Activated CD8-positive, alpha-beta T cell treated with anti-CD3 and anti-CD28 coated beads for 36 hours (primary cell): ENCODE measurements at regions not wholly inside any gene's neighbourhood (a gene's known extent, or its start where the extent isn't known, plus 50 kb on each side); places are given as distances from the start of the nearest gene placed in this dataset.

Experiments
- ATAC-seq: fragments of 200-7000 bp; cut with Tn5 transposase; one replicate; pipeline ENCODE4 v1.10.0; 2021; ENCODE audit warnings: mild to moderate bottlenecking, moderate library complexity
- CTCF ChIA-PET: fragments of 350-600 bp; sonication (Branson Sonifier 250); formaldehyde crosslinking; loops from one replicate; lab custom pipeline; 2021; ENCODE audit warnings: antibody characterized with exemption; lab: Charles Lee
- POLR2A ChIA-PET: fragments of 350-600 bp; sonication (Branson Sonifier 250); formaldehyde crosslinking; loops from one replicate; lab custom pipeline; 2021; ENCODE audit warnings: antibody characterized with exemption; lab: Charles Lee
- DNase-seq: peaks from one replicate; pipeline ENCODE4 v3.0.0-alpha.2; 2020
- H3K27ac Mint-ChIP-seq: one replicate; pipeline ENCODE4 v1.8.0; 2021; ENCODE audit warnings: mild to moderate bottlenecking, mixed read lengths
- H3K27me3 Mint-ChIP-seq: one replicate; pipeline ENCODE4 v1.8.0; 2021; ENCODE audit warnings: mixed read lengths
- H3K36me3 Mint-ChIP-seq: one replicate; pipeline ENCODE4 v1.8.0; 2021; ENCODE audit warnings: low read depth, mixed read lengths
- H3K4me1 Mint-ChIP-seq: one replicate; pipeline ENCODE4 v1.8.0; 2021; ENCODE audit warnings: low read depth, mixed read lengths
- H3K4me3 Mint-ChIP-seq: one replicate; pipeline ENCODE4 v1.8.0; 2021; ENCODE audit warnings: mild to moderate bottlenecking, moderate library complexity, mixed read lengths
- H3K9me3 Mint-ChIP-seq: one replicate; pipeline ENCODE4 v1.8.0; 2021; ENCODE audit warnings: mixed read lengths
- CTCF ChIP-seq: fragments of 200-600 bp; IDR thresholded peaks from one replicate; pipeline ENCODE4 v1.8.0; 2022; ENCODE audit warnings: antibody characterized with exemption, mild to moderate bottlenecking
- intact Hi-C: fragments of 100-400 bp; cut with micrococcal nuclease; formaldehyde crosslinking; loops from one replicate; pipeline ENCODE4 v1.10.0; 2022

- TF ChIP-seq CTCF, result no peak
- intact Hi-C loops, result no loop called here
- Mint-ChIP-seq H3K27me3 (no peaks in the 10 kb centered on the region), H3K4me3 (no peak overlapping the region), H3K4me1 (no peaks in the 10 kb centered on the region), H3K36me3 (no peaks in the 10 kb centered on the region), H3K27ac (no peak overlapping the region), H3K9me3 (no peaks in the 10 kb centered on the region)
- ChIA-PET POLR2A (no interaction called here), CTCF (interaction anchor here (1.2 kb wide), 1 partner anchor 15 kb away, joined by 3 read pairs; no protein-coding TSS in a partner anchor)
- no peak for ATAC-seq
- no peak for DNase-seq
These were observed 77.5 kb upstream of the CSF3R start for GRCh38 chr1:36560177-36560576.

- ATAC-seq (no peak), DNase-seq (no peak)
- Mint-ChIP-seq H3K27ac (no peak overlapping the region), H3K9me3 (no peaks in the 10 kb centered on the region), H3K4me1 (no peaks in the 10 kb centered on the region), H3K36me3 (no peaks in the 10 kb centered on the region), H3K27me3 (peaks cover 3% of the 10 kb centered on the region), H3K4me3 (no peak overlapping the region)
- ChIA-PET POLR2A (no interaction called here), CTCF (interaction anchor here (1.2 kb wide), 1 partner anchor 16 kb away, joined by 3 read pairs; no protein-coding TSS in a partner anchor)
- TF ChIP-seq CTCF, result no peak
- intact Hi-C loops, result no loop called here
These were observed 76.3 kb upstream of the CSF3R start for GRCh38 chr1:36559061-36559460.

GRCh38 chr1:36557041-36558000 lies 74.6 kb upstream of the CSF3R start:
- DNase-seq, result no peak
- intact Hi-C loops, result no loop called here
- Mint-ChIP-seq H3K27me3 (peaks cover 20% of the 10 kb centered on the region), H3K36me3 (no peaks in the 10 kb centered on the region), H3K4me1 (no peaks in the 10 kb centered on the region), H3K4me3 (no peak overlapping the region), H3K9me3 (no peaks in the 10 kb centered on the region), H3K27ac (no peak overlapping the region)
- CTCF ChIA-PET, result interaction anchor here (1.2 to 2.0 kb wide), 2 partner anchors 17 to 41 kb away, joined by 3 to 7 read pairs; no protein-coding TSS in a partner anchor
- no peak for ATAC-seq
- POLR2A ChIA-PET, result no interaction called here
- TF ChIP-seq CTCF, result no peak

GRCh38 chr1:36555041-36555440 lies 72.3 kb upstream of the CSF3R start:
- Mint-ChIP-seq H3K4me3 (no peak overlapping the region), H3K36me3 (no peaks in the 10 kb centered on the region), H3K27me3 (peaks cover 26% of the 10 kb centered on the region), H3K4me1 (no peaks in the 10 kb centered on the region), H3K9me3 (no peaks in the 10 kb centered on the region), H3K27ac (no peak overlapping the region)
- no peak for TF ChIP-seq CTCF
- DNase-seq (no peak), ATAC-seq (no peak)
- ChIA-PET POLR2A (no interaction called here), CTCF (interaction anchor here (1.0 kb wide), 2 partner anchors 9 to 54 kb away, joined by 3 read pairs; no protein-coding TSS in a partner anchor)
- intact Hi-C loops, result no loop called here

GRCh38 chr1:36554323-36554628 lies 71.6 kb upstream of the CSF3R start:
- ChIA-PET POLR2A (no interaction called here), CTCF (interaction anchor here (1.0 kb wide), 2 partner anchors 10 to 55 kb away, joined by 3 read pairs; no protein-coding TSS in a partner anchor)
- H3K27me3 Mint-ChIP-seq, result peaks cover 29% of the 10 kb centered on the region
- intact Hi-C loops, result no loop called here
- ATAC-seq (no peak), DNase-seq (no peak)
- H3K4me1 Mint-ChIP-seq, result no peaks in the 10 kb centered on the region
- H3K36me3 Mint-ChIP-seq, result no peaks in the 10 kb centered on the region
- TF ChIP-seq CTCF, result no peak
- no peaks in the 10 kb centered on the region for H3K9me3 Mint-ChIP-seq
- H3K27ac Mint-ChIP-seq, result no peak overlapping the region
- H3K4me3 Mint-ChIP-seq, result no peak overlapping the region
